ENCODE measurements at regions not wholly inside any gene's neighbourhood (a gene's known extent, or its start where the extent isn't known, plus 50 kb on each side); places are given as distances from the start of the nearest gene placed in this dataset.
"Not testable (repeated sequence)": the region's sequence is repeated elsewhere in the genome, so short reads cannot be mapped to it uniquely, and the experiment has no call there.

- no peak for DNase-seq (ENCODE audit: extremely low read depth, low read depth)
These were observed 235.1 kb downstream of the UACA start for GRCh38 chr15:70528270-70528706.

GRCh38 chr15:70526974-70527325 is 236.4 kb downstream of the UACA start:
- DNase-seq (ENCODE audit: extremely low read depth, low read depth) = no peak

GRCh38 chr15:70526221-70526973 is 237.0 kb downstream of the UACA start:
- no peak for DNase-seq (ENCODE audit: extremely low read depth, low read depth)

GRCh38 chr15:70525551-70525950 is 237.8 kb downstream of the UACA start:
- DNase-seq (ENCODE audit: extremely low read depth, low read depth) = no peak

GRCh38 chr15:70524470-70524869 is 238.9 kb downstream of the UACA start:
- DNase-seq (ENCODE audit: extremely low read depth, low read depth) = no peak

DNA sequence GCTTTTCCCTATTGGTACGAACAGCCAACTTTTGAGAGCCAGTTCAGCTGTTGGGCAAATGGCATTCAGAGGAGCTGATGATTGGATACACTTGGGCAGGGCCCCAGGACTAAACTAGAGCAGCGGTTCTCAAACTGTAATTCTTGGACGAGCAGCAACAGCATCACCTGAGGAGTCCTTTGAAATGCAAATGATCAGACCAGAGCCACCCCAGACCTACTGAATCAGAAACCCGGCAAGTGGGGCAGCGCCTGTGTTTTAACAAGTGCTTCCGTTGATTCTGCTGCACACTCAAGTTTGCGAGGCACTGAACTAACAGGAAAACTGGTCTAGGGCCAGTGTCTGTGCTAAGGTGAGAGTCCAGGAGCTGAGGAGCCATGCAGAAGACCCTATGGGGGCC is 239.7 kb downstream of the UACA start:
- DNase-seq (ENCODE audit: extremely low read depth, low read depth) = no peak

DNA sequence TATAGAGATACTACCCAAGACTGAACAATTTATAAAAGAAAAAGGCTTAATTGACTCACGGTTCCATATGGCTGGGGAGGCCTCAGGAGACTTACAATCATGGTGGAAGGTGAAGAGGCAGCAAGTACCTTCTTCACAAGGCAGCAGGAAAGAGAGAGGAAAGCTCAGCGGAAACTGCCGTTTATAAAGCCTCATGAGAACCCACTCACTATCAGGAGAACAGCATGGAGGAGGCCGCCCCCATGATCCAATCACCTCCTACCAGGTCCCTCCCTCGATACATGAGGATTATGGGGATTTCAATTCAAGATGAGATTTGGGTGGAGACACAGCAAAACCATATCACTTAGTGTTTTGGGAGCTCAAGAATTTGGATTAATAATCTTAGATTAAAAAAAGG is 240.2 kb downstream of the UACA start:
- no peak for DNase-seq (ENCODE audit: extremely low read depth, low read depth)

DNA sequence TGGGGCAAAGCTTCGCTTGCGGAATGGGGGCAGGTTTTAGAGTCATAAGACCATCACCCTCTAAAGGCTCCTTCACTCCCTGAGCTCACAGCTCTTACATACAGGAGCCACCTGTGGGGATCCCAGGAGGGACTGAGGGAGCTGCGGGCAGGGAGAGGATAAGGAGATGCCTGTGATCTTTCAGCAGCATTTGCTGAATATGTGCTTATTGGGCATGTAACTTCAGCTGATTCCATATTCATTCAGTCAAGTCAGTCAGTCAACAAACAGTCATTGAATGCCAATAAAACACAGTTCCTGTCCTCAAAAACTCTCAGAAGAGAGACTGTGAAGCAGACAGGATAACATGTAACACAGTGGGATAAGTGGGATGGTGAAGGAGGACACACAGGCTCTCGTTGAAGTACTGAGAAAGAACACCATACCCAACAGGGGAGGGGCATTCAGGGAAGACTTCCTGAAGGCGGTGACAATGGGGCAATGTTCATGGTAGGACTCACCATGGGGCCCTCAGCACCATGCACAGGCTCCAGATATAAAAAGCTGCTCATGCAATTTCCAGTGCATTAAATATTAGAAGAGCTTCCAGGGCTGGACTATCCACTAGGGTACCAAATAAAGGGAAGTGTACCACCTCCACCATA is 240.9 kb downstream of the UACA start:
- no peak for DNase-seq (ENCODE audit: extremely low read depth, low read depth)

DNA sequence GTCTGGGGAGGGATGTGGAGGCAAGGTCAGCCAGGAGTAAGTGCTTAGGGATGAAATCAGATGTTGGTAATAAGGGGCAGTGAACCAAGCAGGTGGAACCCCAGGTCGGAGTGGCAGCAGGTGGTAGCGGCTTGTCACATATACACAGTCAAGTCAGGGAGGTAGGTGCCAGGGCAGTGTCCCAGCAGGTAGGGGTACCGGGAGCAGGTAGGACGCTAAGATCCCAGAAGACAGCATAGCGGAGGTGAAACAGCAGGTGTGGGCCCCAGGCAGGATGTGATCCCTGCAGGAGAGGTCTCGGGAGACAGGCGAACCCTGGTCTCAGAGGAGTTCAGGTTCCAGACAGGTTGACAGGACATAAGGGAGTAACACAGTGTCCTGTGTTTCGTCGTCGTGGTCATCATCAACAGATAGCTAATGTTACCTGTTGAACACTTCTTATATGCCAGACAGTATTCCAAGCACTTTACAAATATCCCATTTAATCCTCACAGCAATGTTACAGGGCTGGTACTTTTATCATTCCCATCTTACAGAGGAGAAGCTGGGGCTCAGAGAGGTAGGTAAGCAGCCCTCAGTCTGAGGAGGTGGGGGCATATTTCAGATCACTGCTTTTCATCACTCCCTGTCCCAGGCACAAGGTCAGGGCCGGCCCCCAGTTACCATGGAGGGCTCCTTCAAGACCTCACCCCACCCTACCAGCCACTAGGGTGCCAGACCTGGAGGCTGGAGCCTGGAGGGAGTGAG is 241.6 kb downstream of the UACA start:
- no peak for DNase-seq (ENCODE audit: extremely low read depth, low read depth)

- no peak for DNase-seq (ENCODE audit: extremely low read depth, low read depth)
These were observed 243.7 kb downstream of the UACA start for GRCh38 chr15:70519616-70520015.

DNA sequence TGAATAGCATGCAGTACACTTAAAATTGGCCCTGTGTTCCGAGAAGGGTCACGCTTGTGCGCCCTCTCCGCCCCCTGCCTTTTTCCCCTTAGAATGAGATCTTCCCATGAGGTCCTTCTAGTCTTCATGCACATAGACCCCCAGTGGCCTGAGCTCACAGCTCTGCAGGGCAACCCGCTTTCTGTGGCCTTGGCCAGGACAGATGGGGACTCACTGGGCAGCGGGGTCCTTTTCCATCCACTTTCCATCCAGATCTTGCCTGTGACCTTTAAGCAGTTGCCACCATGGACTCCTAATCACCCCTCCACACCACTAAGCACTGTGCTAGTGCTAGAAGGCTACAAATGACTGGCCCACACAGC is 244.4 kb downstream of the UACA start:
- no peak for DNase-seq (ENCODE audit: extremely low read depth, low read depth)

DNA sequence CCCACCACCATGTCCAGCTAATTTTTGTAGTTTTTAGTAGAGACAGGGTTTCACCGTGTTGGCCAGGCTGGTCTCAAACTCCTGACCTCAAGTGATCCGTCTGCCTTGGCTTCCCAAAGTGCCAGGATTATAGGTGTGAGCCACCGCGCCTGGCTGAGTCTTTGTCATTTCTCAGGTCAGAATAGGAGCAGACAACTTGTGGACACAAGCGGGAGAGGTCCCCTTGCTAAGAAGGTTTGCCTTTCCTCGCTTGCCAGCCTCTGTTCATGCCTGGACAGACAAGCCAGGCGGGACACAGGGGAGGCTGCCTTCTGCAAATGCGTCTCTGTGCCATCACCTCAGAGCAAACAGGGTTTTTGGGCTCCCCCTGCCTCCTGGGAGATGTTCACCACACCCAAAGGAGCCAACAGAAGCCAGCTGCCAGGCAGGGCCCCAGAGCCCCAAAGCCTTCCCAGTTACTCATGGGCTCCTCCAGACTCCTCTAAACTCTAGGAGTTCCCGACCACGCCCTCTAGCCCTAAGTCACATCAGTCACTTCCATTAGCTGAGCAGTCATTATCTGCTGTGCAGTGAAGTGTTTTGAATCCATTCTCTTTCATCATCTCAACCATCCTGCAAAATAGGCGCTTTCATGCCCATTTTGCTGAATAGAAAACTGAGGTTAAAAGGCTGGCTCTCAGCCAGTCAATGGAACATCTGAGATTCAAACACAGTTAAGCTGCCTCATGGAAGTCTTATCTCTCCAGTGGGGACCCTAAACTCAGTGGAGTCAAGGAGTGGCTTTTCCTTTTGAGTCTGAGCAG is 245.0 kb downstream of the UACA start:
- no peak for DNase-seq (ENCODE audit: extremely low read depth, low read depth)

DNA sequence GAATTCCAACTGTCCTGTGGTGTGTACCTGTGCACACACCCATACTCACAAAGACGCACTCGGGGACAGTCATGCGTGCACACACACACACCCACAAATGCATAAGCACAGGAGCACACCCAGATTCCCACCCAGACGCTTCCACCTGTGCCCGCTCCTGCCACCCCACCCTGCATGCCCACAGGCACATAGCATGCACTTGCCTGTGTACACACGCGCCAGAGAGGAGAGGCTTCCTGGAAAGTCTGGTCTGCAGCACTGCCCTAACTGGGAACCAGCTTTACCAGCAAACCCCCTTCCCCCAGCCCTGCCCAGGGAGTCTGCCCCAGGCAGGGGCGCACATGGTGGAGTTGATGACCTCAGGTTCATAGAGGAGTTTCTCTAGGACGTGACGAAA is 246.2 kb downstream of the UACA start:
- no peak for DNase-seq (ENCODE audit: extremely low read depth, low read depth)

GRCh38 chr15:70516408-70517193 is 246.8 kb downstream of the UACA start:
- DNase-seq (ENCODE audit: extremely low read depth, low read depth) = no peak

DNA sequence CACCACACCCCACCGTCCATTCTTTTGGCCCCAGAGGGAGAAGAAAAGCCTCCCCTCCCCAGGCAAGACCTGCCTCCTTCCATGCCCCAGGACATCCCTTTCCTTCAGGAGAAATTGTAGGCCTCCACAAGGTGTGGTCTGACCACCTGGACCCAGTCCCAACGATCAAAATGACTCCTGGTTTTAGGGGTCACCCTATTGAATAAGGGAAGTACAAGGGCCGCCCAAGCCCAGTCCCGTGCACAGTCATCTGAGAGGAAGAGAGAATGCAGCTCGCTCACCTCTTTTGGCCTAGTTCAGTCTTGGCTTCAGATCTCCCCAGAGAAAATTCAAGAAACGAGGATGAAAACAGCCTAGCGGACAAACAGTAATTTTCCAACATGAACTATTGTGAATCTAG is 249.1 kb downstream of the UACA start:
- no peak for DNase-seq (ENCODE audit: extremely low read depth, low read depth)

DNA sequence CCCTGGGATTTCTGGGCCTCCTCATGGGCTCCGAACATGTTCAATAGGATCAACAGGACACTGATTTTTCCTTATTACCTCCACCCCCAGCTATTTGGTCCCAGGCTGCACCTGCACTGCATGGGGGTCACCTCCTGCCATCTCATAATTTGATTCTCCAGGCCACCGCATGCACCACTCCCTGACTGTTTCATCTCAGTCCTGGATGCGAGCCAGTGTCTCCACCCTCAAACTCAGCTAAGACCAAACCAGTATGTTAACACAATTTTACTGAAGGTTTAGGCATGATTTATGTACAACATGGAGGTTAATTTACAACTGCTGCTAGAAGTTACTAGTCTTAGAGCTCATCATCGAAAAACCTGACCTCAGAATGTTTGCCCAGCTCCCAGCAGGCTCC is 249.5 kb downstream of the UACA start:
- no peak for DNase-seq (ENCODE audit: extremely low read depth, low read depth)

GRCh38 chr15:70512772-70513362 is 250.5 kb downstream of the UACA start:
- peak; percentile 76 for DNase-seq (ENCODE audit: extremely low read depth, low read depth)

- DNase-seq (ENCODE audit: extremely low read depth, low read depth) = not testable (repeated sequence)
These were observed 251.3 kb downstream of the UACA start for GRCh38 chr15:70511972-70512587.

- DNase-seq (ENCODE audit: extremely low read depth, low read depth) = no peak
These were observed 252.9 kb downstream of the UACA start for GRCh38 chr15:70510433-70510832.

Measured in NCI-H460 (cell line).